ENCODE measurements at regions not wholly inside any gene's neighbourhood (a gene's known extent, or its start where the extent isn't known, plus 50 kb on each side); places are given as distances from the start of the nearest gene placed in this dataset.

- TF ChIP-seq CTCF (conservative IDR thresholded peaks at IDR 0.05; ENCODE audit: low read depth, low read length), result no peak
- no peak for DNase-seq (ENCODE audit: low read depth)
- H3K4me3 ChIP-seq (ENCODE audit: low read length), result no peak overlapping the region
Observed at GRCh38 chr6:105487040-105487790, 84.3 kb upstream of the PREP start.

GRCh38 chr6:105485456-105485855 lies 82.6 kb upstream of the PREP start:
- no peak overlapping the region for H3K4me3 ChIP-seq (ENCODE audit: low read length)
- DNase-seq (ENCODE audit: low read depth), result no peak
- no peak for TF ChIP-seq CTCF (conservative IDR thresholded peaks at IDR 0.05; ENCODE audit: low read depth, low read length)

GRCh38 chr6:105484238-105485161 lies 81.6 kb upstream of the PREP start:
- TF ChIP-seq CTCF (conservative IDR thresholded peaks at IDR 0.05; ENCODE audit: low read depth, low read length), result peak; percentile 82
- no peak for DNase-seq (ENCODE audit: low read depth)

GRCh38 chr6:105483492-105483891 lies 80.6 kb upstream of the PREP start:
- DNase-seq (ENCODE audit: low read depth), result no peak
- H3K4me3 ChIP-seq (ENCODE audit: low read length), result no peak overlapping the region
- TF ChIP-seq CTCF (conservative IDR thresholded peaks at IDR 0.05; ENCODE audit: low read depth, low read length), result no peak

More at GRCh38 chr6:105484238-105485161, 81.6 kb upstream of the PREP start:
- no peak overlapping the region for H3K4me3 ChIP-seq (ENCODE audit: low read length)

GRCh38 chr6:105482921-105483320 lies 80.0 kb upstream of the PREP start:
- H3K4me3 ChIP-seq (ENCODE audit: low read length), result no peak overlapping the region
- peak; percentile 65 for DNase-seq (ENCODE audit: low read depth)

GRCh38 chr6:105482227-105482844 lies 79.5 kb upstream of the PREP start:
- no peak for DNase-seq (ENCODE audit: low read depth)
- no peak for TF ChIP-seq CTCF (conservative IDR thresholded peaks at IDR 0.05; ENCODE audit: low read depth, low read length)

More at GRCh38 chr6:105482921-105483320, 80.0 kb upstream of the PREP start:
- no peak for TF ChIP-seq CTCF (conservative IDR thresholded peaks at IDR 0.05; ENCODE audit: low read depth, low read length)

More at GRCh38 chr6:105482227-105482844, 79.5 kb upstream of the PREP start:
- no peak overlapping the region for H3K4me3 ChIP-seq (ENCODE audit: low read length)
